CD4-positive, alpha-beta memory T cell (primary cell): ENCODE measurements at regions not wholly inside any gene's neighbourhood (a gene's known extent, or its start where the extent isn't known, plus 50 kb on each side); places are given as distances from the start of the nearest gene placed in this dataset.
A peak's percentile ranks its signal among the peaks of the same experiment; 100 is the strongest.

Source experiments
- CTCF ChIA-PET: fragments of 350-600 bp; sonication (Branson Sonifier 250); formaldehyde crosslinking; loops from one replicate; lab custom pipeline; 2021; ENCODE audit warnings: inconsistent platforms; ENCODE audit not compliant: partially characterized antibody; lab: Charles Lee
- POLR2A ChIA-PET: fragments of 350-600 bp; sonication (Branson Sonifier 250); formaldehyde crosslinking; loops from one replicate; lab custom pipeline; 2021; ENCODE audit not compliant: partially characterized antibody; lab: Charles Lee
- DNase-seq, 5 donors: peaks; one replicate each; pipeline versions ENCODE4 v3.0.0 to v3.0.0-alpha.2; 2020 to 2022; ENCODE audit warnings: mixed read lengths in 1 of 5
- H3K27ac ChIP-seq: one replicate; pipeline ENCODE4 v1.7.0; 2013; ENCODE audit warnings: low read depth, low read length
- H3K27me3 ChIP-seq: 2 replicates; pipeline ENCODE4 v1.7.0; 2013; ENCODE audit warnings: mild to moderate bottlenecking, low read length, moderate library complexity; ENCODE audit not compliant: insufficient read depth
- H3K36me3 ChIP-seq: 2 replicates; pipeline ENCODE4 v1.7.0; 2013; ENCODE audit warnings: mild to moderate bottlenecking, low read length, moderate library complexity; ENCODE audit not compliant: insufficient read depth
- H3K4me1 ChIP-seq: 2 replicates; pipeline ENCODE4 v1.7.0; 2013; ENCODE audit warnings: mild to moderate bottlenecking, low read length, moderate library complexity; ENCODE audit not compliant: insufficient read depth
- H3K4me3 ChIP-seq, 2 donors: one replicate each; pipeline ENCODE4 v1.7.0; 2013; ENCODE audit warnings: low read length in 2 of 2, mild to moderate bottlenecking in 1 of 2
- H3K9me3 ChIP-seq, 2 donors: one replicate each; pipeline ENCODE4 v1.7.0; 2013; ENCODE audit warnings: low read length in 2 of 2, control low read depth in 1 of 2; ENCODE audit not compliant: control insufficient read depth in 1 of 2
- H3K27ac Mint-ChIP-seq, 7 donors: one replicate each; pipeline ENCODE4 v1.8.0; 2020 to 2021; ENCODE audit warnings: mixed read lengths in 7 of 7, mild to moderate bottlenecking in 6 of 7, inconsistent platforms in 3 of 7, moderate library complexity in 3 of 7
- H3K27me3 Mint-ChIP-seq, 2 donors: one replicate each; pipeline ENCODE4 v1.8.0; 2020 to 2021; ENCODE audit warnings: mixed read lengths in 2 of 2
- H3K36me3 Mint-ChIP-seq, 2 donors: one replicate each; pipeline ENCODE4 v1.8.0; 2020 to 2021; ENCODE audit warnings: mixed read lengths in 2 of 2, inconsistent platforms in 1 of 2, mild to moderate bottlenecking in 1 of 2
- H3K4me1 Mint-ChIP-seq, 4 donors: one replicate each; pipeline ENCODE4 v1.8.0; 2020 to 2021; ENCODE audit warnings: mixed read lengths in 4 of 4, mild to moderate bottlenecking in 1 of 4
- H3K4me3 Mint-ChIP-seq, 8 donors: one replicate each; pipeline ENCODE4 v1.8.0; 2020 to 2021; ENCODE audit warnings: mixed read lengths in 8 of 8, mild to moderate bottlenecking in 7 of 8, moderate library complexity in 6 of 8, inconsistent platforms in 3 of 8
- H3K9me3 Mint-ChIP-seq, 8 donors: one replicate each; pipeline ENCODE4 v1.8.0; 2020 to 2021; ENCODE audit warnings: mixed read lengths in 8 of 8, mild to moderate bottlenecking in 5 of 8, inconsistent platforms in 3 of 8, moderate library complexity in 1 of 8
- intact Hi-C: fragments of 100-400 bp; cut with micrococcal nuclease; formaldehyde crosslinking; loops from one replicate; pipeline ENCODE4 v1.15.1; 2023

DNA sequence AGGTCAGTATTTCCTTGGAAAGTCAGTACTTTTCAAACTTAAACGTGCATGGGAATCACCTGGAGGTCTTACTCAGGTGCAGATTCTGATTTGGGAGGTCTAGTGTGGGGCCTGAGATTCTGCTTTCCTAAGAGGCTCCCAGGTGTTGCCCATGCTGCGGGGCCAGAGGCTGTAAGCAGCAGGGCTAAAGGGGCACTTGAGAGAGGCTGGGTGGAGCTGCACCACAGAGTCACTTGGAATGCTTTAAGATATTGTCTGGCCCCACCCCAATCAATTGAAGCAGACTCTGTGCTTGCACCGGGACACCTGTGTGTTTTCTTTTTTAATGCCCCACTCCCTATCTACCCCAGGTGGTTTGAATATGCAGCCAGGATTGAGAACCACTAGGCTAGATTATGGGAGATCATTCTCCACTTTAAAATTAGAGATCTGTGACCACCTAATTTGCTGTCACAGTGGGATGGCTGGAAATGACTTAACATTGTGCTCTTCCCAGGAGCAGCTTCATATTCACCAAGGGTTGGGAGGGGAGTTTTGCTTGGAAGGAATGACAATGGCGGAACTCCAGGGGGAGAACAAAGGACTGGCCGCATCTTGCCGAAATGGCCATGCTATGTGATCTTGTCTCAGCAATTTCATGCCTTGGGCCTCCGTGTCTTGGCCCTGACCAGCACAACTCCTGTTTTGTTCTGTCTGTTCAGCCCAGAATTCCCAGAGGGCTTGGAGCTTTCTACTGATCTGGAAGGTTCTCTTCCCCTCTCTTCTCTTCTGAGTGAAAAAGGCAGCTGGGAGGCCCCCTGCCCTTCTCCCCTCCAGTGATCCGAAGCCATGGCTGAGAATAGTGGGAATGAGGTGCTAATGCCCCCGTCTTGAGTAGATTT, 80.2 kb downstream of the FAM241B start:
- no peaks in the 10 kb centered on the region for H3K36me3 ChIP-seq
- ChIA-PET CTCF (interaction anchor here (0.7 kb wide), 1 partner anchor 10 kb away, joined by 3 read pairs; no protein-coding TSS in a partner anchor), POLR2A (no interaction called here)
- H3K27me3 Mint-ChIP-seq, result peaks cover 14 to 41% of the 10 kb centered on the region in 2 donors
- H3K27me3 ChIP-seq, result no peaks in the 10 kb centered on the region
- no peak overlapping the region for H3K4me3 ChIP-seq
- no peaks in the 10 kb centered on the region for H3K4me1 Mint-ChIP-seq
- no peaks in the 10 kb centered on the region for H3K36me3 Mint-ChIP-seq
- intact Hi-C loops, result no loop called here
- no peaks in the 10 kb centered on the region for H3K9me3 ChIP-seq
- H3K9me3 Mint-ChIP-seq, result peaks cover 0 to 7% (median 0%) of the 10 kb centered on the region in 8 donors
- no peak overlapping the region for H3K27ac Mint-ChIP-seq
- no peak overlapping the region for H3K4me3 Mint-ChIP-seq
- DNase-seq, result no peak
- H3K27ac ChIP-seq, result no peak overlapping the region
- no peaks in the 10 kb centered on the region for H3K4me1 ChIP-seq

DNA sequence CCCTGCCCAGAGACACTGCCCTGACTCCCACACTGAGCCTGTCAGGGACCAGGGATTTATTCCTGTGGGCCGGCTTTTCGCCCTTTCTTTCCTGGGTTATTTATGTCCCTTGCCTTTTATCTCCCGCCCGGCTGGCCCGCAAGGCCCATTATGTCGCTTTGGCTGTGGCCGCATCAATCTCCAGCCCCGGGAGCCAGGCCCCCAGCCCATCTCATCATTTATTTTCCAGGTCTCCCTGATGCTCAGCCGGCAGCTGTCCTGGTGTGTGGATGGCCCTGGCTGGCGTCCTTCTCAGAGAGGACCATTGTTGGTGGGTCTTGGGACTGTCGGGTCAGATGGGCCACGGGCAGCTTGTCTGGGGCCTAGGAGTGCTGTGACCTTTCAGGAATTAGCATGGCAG, 82.3 kb downstream of the FAM241B start:
- ChIA-PET CTCF (no interaction called here), POLR2A (no interaction called here)
- Mint-ChIP-seq H3K36me3 (no peaks in the 10 kb centered on the region), H3K9me3 (peaks cover 0 to 2% (median 0%) of the 10 kb centered on the region in 8 donors), H3K27ac (no peak overlapping the region), H3K4me3 (no peak overlapping the region), H3K4me1 (no peaks in the 10 kb centered on the region), H3K27me3 (peaks cover 9 to 30% of the 10 kb centered on the region in 2 donors)
- no peaks in the 10 kb centered on the region for H3K36me3 ChIP-seq
- DNase-seq, result no peak
- no peaks in the 10 kb centered on the region for H3K27me3 ChIP-seq
- no peak overlapping the region for H3K4me3 ChIP-seq
- intact Hi-C loops, result no loop called here
- H3K27ac ChIP-seq, result no peak overlapping the region
- H3K4me1 ChIP-seq, result no peaks in the 10 kb centered on the region
- H3K9me3 ChIP-seq, result no peaks in the 10 kb centered on the region

DNA sequence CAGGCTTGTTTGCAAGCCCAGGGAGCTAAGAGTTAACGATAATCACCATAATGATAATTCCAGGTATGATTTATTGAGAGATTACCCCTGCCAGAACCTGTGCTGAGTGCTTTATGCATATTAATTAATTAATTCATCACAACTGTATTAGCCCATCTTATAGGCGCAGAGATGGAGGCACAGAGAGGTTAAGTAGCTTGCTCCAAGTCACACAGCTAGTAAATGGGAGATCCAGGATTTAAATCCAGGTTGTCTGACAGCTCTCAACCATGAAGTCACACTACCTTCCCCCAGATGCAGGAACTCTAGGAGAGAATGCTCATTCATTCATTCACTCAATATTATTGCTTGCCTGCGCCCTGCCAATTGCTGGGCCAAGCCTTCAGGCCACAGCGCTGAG, 84.5 kb downstream of the FAM241B start:
- no peaks in the 10 kb centered on the region for H3K9me3 Mint-ChIP-seq
- no peak for DNase-seq
- Histone ChIP-seq H3K36me3 (no peaks in the 10 kb centered on the region), H3K4me1 (no peaks in the 10 kb centered on the region), H3K4me3 (no peak overlapping the region), H3K27ac (no peak overlapping the region), H3K27me3 (no peaks in the 10 kb centered on the region), H3K9me3 (no peaks in the 10 kb centered on the region)
- intact Hi-C loops, result no loop called here
- H3K27me3 Mint-ChIP-seq, result peaks cover 2 to 18% of the 10 kb centered on the region in 2 donors
- H3K36me3 Mint-ChIP-seq, result no peaks in the 10 kb centered on the region
- H3K4me3 Mint-ChIP-seq, result no peak overlapping the region
- H3K27ac Mint-ChIP-seq, result no peak overlapping the region
- H3K4me1 Mint-ChIP-seq, result no peaks in the 10 kb centered on the region
- CTCF ChIA-PET, result interaction anchor here (1.0 to 5.2 kb wide), 9 partner anchors 8 to 200 kb away, joined by 3 to 39 read pairs (median 4); no protein-coding TSS in a partner anchor
- POLR2A ChIA-PET, result no interaction called here

DNA sequence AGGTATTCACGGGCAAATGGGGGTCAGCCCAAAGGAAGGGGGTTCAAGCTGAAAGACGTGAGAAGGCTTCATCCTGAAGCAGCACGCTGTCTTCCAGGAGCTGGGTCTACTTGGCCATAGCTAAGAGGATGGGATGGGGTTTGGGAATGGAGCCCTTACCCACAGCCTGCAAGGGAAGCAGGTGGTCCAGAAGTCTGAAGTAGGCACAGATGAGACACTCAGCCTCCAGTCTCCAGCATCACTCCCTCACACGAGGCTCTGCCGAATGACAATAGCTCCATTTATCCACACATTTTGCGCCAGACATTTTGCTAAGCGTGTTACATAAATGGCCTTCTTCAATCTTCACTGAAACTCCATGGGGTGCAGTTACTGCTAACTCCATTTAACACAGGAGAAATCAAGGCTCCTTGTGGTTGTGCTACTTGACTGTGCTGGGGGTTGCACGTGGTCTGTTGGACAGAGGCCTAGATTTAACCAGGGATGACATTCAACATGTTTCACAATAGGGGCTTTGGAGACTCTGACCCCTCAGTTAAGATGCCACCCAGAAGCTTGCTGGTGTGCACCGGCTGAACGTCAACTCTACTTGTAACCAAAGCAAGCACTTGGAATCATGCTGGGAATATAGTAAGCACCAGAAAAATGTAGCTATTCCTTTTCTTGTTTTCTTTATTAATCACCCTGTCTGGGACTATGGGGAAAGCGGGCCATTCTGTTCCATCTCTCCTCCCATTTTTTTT, 85.3 kb downstream of the FAM241B start:
- CTCF ChIA-PET, result interaction anchor here (1.0 to 5.2 kb wide), 15 partner anchors 9 to 307 kb away, joined by 3 to 39 read pairs (median 4); no protein-coding TSS in a partner anchor
- Histone ChIP-seq H3K36me3 (no peaks in the 10 kb centered on the region), H3K27me3 (no peaks in the 10 kb centered on the region), H3K4me1 (no peaks in the 10 kb centered on the region), H3K4me3 (no peak overlapping the region), H3K27ac (no peak overlapping the region), H3K9me3 (no peaks in the 10 kb centered on the region)
- Mint-ChIP-seq H3K9me3 (no peaks in the 10 kb centered on the region), H3K4me1 (no peaks in the 10 kb centered on the region), H3K36me3 (no peaks in the 10 kb centered on the region), H3K4me3 (no peak overlapping the region), H3K27ac (no peak overlapping the region), H3K27me3 (peaks cover 2 to 13% of the 10 kb centered on the region in 2 donors)
- intact Hi-C loops, result no loop called here
- DNase-seq, result no peak
- POLR2A ChIA-PET, result no interaction called here

DNA sequence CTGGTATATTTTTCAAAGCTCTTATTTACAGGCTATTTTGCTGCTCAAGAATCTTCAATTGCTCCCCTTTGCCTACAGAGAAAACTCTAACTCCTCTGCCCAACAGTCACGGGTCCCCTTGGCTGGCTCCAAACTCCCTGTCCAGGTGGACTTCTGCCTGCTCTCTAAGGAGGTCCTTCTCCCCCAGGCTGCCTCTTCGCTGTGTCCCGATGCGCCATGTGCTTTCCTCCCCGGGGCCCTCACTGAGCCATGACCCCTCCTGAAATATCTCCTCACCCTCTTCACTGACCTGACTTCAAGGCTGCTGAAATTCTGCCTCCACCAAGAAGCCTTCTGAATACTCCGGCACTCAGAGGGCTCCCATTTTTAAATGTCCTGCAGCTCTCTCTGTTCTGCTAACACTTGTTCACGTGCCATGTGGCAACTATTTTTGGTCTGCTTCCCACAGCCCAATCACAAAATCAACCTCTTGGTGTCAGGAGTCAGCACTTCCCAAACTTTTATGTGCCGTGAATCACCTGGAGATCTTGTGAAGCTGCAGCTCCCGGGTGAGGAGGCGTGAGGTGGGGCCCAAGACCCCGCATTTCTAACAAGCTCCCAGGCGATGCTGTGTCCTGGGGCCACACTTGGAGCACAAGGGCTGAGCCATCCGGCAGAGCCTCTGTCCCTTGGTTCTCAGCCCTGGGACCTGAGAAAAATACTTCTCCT, 85.7 kb upstream of the COL13A1 start:
- DNase-seq, result no peak
- Histone ChIP-seq H3K4me1 (no peaks in the 10 kb centered on the region), H3K27ac (no peak overlapping the region), H3K27me3 (no peaks in the 10 kb centered on the region), H3K4me3 (no peak overlapping the region), H3K9me3 (no peaks in the 10 kb centered on the region), H3K36me3 (no peaks in the 10 kb centered on the region)
- ChIA-PET CTCF (interaction anchor here (0.8 to 5.2 kb wide), 19 partner anchors 9 to 308 kb away, joined by 3 to 39 read pairs (median 4); no protein-coding TSS in a partner anchor), POLR2A (no interaction called here)
- peaks cover 2 to 11% of the 10 kb centered on the region in 2 donors for H3K27me3 Mint-ChIP-seq
- H3K9me3 Mint-ChIP-seq, result no peaks in the 10 kb centered on the region
- H3K27ac Mint-ChIP-seq, result no peak overlapping the region
- intact Hi-C loops, result no loop called here
- H3K36me3 Mint-ChIP-seq, result no peaks in the 10 kb centered on the region
- H3K4me3 Mint-ChIP-seq, result no peak overlapping the region
- H3K4me1 Mint-ChIP-seq, result no peaks in the 10 kb centered on the region

DNA sequence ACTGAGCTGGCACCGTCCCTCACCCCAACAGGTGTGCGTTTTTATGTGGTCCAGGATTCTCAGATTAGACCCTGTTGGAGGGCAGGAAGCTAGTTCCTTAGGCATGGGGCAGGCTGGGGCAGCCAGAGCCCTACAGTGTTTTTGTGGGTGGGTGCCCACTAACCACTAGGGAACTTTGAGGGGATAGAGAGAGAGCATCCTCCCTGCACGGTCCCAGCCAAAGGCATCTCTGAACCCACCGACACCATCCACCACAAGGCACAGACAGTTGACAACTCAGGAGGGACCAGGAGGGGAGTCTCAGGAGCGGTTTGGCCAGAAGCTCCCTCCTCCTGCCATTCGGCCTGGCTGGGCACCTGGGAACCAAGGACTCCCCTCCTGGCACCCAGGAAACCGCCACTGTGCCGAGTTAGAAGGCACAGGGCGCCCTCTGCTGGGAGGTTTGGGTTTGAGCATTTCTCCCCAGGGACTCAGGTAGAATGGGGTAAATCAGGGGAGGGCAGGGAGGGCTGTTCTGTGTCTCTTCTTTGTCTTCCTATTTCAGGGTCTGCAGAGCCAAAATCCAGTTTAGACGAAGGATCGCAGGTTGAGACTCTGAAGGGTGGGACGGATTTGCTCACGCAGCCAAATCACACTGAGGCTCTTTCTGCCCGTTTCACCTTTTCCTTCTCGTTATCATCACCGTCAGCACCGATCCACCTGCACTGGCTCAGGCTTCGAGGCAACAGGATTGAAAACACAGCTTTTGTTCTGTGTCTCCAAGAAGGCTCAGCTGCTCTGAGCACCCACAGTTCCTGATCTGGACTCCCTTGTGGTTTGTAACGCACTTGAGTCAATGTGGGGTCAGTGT, 84.8 kb upstream of the COL13A1 start:
- H3K27me3 Mint-ChIP-seq, result peaks cover 0 to 4% of the 10 kb centered on the region in 2 donors
- H3K4me3 Mint-ChIP-seq, result no peak overlapping the region
- Histone ChIP-seq H3K4me3 (no peak overlapping the region), H3K4me1 (no peaks in the 10 kb centered on the region), H3K9me3 (no peaks in the 10 kb centered on the region), H3K27ac (no peak overlapping the region), H3K27me3 (no peaks in the 10 kb centered on the region), H3K36me3 (no peaks in the 10 kb centered on the region)
- H3K4me1 Mint-ChIP-seq, result no peaks in the 10 kb centered on the region
- no peaks in the 10 kb centered on the region for H3K36me3 Mint-ChIP-seq
- ChIA-PET POLR2A (no interaction called here), CTCF (interaction anchor here (0.8 to 5.2 kb wide), 16 partner anchors 8 to 309 kb away, joined by 3 to 39 read pairs (median 3); no protein-coding TSS in a partner anchor)
- peak; percentile 35 to 53 (median 38) for DNase-seq
- intact Hi-C loops, result loop anchor here (1.0 kb wide), 2 partner anchors 73 to 202 kb away; no protein-coding TSS in a partner anchor
- H3K27ac Mint-ChIP-seq, result no peak overlapping the region
- peaks cover 0 to under 1% (median 0%) of the 10 kb centered on the region in 8 donors for H3K9me3 Mint-ChIP-seq
